ENCODE measurements at regions not wholly inside any gene's neighbourhood (a gene's known extent, or its start where the extent isn't known, plus 50 kb on each side); places are given as distances from the start of the nearest gene placed in this dataset.

DNA sequence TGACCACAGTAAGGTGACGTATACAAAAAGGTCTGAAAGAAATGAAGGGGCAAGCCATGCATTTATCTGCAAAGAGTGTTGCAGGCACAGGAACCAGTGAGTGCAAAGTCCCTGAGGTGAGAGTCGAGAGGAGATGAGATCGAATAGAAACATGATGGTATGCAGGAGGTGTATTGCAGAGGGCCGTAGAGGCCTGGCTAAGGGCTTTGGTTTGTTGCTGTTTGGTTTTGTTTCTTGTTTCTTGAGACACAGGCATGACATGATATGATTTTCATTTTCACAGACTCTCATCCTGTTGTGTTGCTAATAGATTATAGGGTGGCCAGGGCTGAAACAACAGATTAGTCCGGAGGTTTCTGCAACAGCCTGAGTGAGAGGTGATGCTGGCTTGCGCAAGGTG, 80.4 kb downstream of the HSPH1 start:
- DNase-seq: no peak

DNA sequence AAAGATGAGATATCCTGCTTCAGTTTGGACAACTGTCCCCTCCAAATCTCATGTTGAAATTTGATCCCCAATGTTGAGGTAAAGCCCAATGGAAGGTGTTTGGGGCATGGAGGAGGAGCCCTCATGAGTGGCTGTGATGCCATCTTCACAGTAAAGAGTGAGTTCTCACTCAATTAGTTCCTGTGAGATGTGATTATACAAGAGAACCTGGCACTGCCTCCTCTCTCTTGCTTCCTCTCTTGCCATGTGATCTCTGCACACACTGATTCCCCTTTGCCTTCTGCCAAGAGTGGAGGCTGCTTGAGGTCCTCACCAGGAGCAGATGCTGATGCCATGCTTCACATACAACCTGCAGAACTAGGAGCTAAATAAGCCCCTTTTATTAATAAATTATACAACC, 86.9 kb downstream of the HSPH1 start:
- DNase-seq: no peak

DNA sequence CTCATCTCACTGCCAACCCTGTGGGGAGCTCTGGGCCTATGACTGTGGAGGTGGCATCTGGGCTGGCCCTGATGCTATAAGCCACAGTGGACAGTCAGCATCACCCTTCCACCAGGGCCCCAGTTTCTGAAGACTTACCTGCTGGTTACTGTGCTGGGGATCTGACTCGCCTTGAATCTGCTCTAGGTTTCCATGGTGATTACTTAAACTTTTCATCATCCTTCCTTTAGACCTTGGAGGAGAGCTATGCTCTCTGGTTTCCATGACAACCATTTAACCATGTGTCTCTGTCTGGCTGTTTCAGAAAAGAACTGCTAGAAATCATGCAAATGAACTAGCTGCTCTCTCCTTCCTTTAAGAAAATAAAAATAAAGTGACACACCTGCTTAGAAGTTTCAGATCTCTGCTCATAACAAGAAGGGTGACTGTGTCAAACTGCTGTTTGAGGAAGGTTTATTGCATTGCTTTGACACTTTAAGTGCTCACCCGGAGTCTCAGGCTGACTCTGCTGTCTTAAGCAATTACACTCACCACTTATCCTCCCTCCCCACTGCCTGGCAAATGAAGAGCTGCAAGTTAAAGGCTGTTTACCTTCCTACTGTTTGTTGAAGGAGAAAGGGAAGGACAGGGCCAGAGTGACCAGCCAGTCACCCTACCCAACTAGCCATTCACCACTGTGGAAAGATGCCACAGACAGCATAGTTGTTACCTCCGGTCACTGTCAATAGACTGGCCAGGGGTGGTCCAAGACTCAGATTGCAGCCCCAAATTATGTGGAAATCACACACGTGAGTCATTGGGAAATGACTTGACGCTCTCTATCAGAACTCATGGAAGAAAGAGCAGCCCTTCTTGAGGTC, 87.6 kb downstream of the HSPH1 start:
- DNase-seq: no peak

DNA sequence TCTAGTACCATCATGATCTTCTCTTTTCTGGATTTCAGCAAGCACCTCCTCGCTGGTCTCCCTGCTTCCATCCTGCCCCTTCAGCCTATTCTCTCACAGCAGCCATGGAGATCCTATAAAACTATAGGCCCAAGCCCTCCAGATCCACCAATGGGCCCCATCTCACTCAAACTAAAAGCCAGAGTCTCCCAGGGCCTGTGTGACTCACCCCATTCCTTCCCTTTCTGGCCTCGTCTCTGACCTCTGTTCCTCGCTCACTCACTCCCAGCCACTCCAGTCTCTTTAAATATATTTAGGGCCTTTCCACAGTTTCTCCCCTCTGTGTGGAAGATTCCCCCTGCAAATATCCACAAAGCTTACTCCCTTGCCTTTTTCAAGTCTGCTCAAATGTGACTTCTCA, 89.7 kb downstream of the HSPH1 start:
- no peak for DNase-seq

DNA sequence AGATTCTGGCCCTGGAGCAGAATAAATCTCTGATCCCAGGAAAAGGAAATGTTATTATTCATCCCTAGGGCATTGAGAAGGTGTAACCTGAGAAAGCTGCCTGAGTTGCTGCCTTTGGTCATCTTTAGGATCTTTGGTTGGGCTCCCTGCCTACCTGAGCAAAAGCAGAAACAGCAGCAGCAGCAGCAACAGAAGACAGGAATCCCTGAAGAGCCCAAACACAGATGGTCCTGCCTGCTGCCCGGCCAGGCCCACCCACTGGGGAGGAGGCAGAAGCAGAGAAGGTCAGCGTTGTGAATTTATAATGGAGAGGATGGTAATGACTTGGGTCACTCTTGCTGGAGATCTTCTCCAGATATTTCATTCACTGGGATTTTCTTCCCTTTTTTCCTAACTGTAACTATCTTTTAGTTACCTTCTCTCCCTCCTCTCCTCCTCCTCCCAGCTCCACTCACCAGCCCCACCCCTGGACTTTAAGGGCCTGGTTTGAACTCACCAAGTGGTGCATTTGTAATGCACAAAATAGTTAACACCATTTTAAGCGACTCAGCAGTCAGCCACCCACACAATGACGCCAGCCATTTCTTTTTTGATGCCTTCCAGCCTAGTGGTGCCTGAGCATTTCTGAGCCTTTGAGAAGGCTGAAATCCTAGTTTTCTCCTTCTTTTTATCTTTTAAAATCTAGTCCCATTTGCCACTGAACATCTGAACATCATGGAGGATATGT, 91.7 kb downstream of the HSPH1 start:
- DNase-seq: no peak

DNA sequence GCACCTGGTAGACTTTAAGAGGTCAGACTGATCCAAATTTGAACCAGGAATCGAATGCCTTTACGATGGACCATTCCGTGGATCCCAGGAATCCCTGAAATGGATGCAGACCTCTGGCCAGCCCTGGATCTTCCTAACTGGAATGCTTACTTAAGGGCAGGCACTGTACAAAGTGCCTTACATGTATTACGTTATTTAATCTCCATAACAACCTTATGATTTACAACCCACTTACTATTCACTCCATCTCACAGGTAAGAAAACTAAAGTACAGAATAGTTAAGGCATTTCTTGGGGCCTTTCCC, 93.6 kb downstream of the HSPH1 start:
- no peak for DNase-seq

DNA sequence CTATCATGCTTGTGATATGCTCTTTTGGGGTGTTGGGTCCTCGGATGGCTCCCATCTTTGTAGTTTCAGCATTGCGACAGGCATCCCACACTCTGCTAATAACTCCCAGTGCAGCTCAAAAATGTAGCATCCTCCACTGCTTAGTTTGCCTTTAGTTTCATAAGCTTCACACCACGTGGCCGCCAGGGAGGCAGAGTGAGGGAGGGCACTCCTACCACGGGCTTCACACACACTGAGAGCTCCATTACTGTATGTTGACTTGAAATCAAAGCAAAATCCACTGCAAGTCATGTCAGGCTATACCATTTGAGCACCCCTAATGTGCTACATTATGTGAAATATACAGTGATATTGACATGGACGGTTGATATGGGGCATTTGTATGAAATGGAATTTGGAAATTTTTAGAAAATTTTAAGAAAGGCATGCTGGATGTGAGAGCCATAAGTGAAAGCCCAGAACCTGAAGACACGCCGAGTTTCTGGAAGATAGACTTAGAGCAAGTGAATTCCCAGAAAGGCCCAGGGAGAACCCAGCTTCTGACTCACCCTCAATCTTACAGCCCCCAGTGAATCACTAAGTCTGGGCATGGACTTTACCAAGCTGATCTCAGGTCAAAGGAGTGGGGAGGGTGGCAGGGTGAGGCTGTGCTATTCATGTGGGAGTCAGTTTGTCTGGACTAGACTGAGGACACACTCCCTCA, 94.1 kb downstream of the HSPH1 start:
- DNase-seq: no peak

DNA sequence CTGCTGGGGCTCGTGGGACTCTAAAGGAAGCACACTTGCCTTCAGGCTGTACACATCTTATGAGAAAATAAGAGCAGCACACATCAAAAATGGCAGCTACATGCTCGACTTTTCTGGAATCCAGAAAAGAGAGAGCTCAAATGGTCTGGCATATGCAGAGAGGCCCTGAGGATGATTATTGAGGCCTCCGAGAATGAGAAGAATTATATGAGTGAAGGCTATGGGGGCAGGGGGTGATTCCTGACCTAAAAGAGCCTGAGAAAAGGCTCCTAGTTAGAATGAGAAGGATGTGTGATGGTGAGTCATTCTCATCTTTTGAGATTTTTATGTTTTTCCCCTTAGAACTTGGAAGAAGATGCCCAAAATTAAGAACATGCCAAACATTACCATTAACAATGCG, 97.1 kb downstream of the HSPH1 start:
- no peak for DNase-seq

DNA sequence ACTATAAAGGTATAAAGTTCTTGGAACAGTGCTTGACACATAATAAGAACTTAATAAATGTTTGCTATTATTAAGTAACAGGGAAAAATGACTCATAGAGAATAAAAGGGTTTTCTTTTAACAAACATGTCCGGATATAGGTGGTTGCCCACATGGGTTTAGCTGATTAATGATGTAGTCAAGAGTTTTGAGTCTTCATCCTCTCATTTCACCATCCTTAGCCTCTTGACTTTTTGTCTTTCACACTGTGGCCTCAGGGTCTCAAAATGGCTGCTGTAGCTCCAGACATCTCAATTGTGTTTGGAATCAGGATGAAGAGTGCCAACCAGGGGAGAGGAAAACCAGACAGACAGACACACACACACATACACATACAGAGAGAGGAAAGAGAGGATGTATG, 97.9 kb downstream of the HSPH1 start:
- DNase-seq: no peak

DNA sequence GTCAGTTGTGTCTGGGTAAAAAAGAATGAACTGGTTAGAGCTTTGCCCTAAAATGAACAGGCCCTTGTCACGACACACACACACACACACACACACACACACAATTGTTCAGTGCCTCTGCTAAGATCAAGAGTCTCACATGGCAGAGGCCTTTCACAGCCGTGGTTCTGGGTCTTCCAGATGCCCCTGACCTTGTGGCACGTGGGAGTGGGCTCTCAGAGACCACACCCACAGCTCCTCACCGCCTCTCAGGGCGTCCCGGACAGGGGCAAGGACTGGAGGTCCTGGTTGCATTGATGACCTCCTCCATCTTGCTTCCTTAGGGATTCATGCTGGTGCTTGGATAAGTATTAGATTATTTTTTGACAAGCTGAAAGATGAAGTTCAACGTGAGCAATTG, 101.0 kb downstream of the HSPH1 start:
- no peak for DNase-seq

DNA sequence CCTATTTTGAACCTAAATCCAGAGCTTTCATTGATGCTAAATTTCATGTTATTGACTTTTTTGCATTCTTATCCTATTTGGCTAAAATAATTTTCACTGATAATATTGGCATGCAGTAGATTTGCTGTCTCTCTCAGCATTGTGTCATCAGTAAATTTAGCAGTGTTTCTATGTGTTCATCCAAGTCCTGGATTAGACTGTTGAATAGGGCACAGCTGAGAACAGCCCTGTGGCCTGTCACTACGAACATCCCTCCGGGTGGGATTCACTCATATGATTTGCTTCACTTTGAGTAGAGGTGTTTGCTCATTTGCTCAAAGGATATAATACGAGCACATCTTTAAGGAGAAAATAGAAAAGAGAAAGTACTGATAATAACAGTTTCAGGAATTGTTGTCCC, 101.5 kb downstream of the HSPH1 start:
- no peak for DNase-seq

DNA sequence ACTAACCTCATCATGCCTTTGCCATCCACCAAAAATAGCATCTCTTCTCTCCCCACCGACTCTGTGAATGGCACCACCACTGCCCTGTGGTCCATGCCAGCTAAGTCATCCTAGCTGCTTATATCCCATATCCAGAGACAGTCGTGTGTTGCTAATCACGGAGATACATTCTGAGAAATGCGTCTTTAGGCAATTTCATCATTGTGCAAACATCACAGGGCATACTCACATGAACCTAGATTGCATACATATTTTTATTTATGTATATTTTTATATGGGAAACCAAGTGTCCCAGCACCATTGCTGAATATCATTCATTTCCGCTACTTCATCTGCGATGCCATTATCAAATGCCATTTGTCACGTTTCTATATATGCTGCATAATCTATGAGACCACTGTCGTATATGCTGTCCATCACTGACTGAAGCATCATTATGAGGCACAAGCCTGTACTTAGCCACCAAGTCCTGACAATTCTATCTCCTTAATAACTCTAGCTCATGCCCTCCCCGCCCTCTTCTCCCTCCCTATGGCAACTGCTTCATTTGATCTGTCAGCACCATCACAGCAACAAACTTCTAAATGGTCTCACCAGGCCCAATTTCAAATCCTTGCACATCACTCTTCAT, 104.2 kb downstream of the HSPH1 start:
- DNase-seq: no peak

DNA sequence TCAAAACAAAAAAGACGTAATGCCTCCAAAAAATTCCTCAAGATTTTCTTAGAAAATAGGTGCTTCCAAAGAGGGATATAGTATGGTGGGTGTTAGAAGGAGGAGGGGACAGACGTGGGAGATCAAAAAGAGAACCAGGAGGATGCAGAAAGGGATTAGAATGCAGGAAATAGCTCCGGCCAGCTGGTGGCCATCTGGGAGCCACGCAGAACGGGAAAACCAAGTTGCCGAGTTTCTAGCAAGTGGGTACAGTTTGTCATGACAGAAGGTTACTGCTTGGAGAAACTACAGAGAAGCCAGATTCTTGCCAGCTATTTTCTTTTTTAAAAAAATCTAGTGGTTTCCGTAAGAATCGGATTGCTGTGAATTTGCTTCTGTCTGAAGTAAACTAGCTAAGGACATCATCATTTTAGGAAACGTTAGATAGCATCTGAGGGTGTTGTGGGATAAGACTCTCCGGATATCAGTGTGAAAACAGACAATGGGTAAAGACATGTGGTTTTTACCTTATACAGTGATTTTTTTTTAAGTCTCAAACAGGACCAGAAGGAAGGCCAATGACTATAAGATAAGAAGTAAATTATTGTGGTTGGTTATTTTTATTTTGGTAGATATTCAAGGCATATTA, 104.9 kb downstream of the HSPH1 start:
- DNase-seq: no peak

DNA sequence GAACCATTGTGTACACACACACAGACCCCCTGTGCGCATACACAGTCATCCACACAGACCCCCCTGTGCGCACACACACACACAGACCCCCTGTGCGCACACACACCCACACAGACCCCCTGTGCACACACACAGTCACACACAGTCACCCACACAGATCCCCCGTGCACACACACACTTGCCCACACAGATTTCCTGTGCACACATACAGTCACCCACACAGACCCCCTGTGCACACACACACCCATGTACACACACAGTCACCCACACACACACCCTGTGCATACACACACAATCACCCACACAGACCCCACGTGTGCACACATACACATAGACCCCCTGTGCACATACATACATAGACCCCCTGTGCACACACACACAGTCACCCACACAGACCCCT, 106.1 kb downstream of the HSPH1 start:
- DNase-seq: no peak

DNA sequence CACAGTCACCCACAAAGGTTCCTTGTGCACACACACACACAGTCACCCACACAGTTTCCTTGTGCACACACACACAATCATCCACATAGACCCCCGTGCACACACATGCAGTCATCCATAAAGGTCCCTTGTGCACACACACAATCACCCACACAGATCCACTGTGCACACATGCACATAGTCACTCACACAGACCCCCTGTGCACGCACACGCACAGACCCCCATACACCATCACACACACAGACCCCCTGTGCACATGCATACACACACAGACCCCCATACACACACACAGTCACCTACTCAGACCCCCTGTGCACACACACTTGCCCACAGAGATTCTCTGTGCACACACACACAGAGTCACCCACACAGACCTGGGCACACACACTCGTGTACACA, 107.1 kb downstream of the HSPH1 start:
- DNase-seq: no peak

DNA sequence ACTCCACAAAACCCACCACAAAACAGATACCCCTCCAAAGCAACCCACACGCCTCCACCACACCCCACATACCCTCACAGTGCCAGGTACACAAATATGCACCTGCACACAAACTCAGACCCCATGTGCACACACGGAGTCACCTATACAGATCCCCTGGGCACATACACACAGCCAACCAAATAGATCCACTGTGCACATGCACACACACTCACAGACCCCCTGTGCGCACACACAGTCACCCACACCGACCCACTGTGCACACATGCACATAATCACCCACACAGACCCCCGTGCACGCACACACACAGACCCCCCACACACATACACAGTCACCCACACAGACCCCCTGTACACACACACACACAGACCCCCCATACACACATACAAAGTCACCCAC, 107.8 kb downstream of the HSPH1 start:
- no peak for DNase-seq

DNA sequence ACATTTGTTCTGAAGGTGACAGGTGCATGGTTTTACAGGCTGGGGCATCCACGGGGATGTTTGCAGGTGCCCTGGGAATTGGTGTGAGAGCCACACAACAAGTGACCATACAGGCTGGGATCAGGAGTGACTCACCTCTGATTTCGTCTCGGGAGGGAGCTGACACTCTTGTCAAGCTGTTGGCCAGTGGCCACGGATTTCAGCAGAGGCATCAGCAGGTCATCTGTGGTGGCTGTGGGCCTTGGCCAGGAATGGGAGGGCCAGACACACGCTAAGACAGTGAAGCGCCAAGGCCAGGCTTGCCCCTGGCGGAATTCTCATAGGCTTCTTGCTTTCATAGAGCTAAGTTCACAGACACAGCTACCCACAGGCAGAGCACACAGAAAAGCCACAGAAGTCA, 108.6 kb downstream of the HSPH1 start:
- no peak for DNase-seq

DNA sequence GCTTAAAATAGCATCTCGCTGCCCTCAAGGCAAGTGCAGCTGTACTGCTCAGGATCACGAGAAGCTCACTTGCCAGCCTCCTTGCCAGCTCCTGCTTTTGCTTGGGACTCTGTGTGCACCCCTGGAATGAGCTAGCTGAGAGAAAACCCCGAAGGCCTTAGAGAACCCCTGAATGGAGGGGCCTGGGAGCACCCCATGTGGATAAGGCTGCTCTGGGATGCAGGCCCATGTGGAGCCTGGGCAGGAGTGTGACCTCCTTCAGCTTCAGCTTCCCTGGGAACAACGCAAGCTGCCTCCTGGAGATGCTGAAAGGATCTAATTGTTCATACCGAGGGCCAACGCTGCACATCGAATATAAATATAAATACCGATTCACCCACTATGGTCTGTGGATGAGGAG, 109.2 kb downstream of the HSPH1 start:
- DNase-seq: no peak

DNA sequence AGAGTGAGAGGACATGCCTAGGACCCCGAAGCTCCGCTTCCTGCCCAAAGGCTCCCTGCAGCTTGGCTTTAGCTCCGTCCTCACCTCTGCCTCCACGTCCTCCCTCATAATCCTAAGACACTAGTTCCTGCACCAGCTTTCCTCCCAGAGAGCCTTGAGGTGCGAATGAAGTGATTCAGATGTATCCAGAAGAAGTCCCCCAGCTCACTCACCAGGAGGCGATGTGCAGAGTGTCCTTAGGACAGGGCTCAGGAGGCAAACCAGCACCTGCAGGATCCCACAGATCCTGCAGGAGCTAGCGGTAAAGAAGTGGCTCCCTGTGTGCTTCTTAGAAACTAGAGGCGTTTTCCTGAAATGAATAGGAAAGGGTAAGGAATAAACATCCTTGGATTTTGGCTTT, 109.7 kb downstream of the HSPH1 start:
- DNase-seq: no peak

DNA sequence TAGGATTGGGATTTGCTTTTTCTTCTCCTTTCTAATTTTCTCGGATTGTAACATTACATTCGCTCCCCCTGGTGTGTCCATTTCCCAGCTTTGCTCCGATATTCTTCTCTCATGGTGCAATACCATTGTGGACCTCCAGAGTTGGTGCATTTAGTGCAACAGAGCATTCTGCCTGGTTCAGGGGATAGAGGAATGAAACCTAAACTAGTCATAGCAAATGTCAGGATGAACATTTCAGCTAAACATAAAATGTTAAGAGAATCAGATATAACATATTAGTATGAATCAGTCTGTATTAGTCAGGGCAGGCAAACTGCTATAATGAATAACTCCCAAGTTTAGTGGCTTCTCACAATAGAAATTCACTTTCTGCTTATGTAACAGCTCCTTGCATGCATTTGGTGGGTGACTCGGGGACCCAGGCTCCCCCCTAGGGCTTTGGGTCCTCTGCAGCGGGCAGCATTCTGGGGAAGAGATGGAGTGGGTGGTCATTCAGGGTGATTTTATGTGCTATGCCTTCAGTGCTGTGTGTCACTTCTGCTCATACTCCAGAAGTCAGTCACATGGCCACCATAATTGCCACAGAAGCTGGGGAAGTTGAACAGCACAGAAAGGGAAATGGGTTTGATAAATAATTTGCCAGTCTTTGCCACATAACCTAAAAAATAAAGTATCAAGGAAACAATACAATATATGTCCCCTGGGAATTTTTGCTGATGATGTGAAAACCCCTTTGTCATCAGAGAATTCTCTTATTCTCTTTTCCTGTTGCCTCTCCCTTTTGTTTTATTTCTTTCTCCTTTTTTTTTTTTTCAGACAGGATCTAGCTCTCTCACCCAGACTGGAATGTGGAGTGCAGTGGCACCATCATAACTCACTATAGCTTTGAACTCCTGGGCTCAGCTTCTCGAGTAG, 111.0 kb downstream of the HSPH1 start:
- DNase-seq: peak; percentile 86

DNA sequence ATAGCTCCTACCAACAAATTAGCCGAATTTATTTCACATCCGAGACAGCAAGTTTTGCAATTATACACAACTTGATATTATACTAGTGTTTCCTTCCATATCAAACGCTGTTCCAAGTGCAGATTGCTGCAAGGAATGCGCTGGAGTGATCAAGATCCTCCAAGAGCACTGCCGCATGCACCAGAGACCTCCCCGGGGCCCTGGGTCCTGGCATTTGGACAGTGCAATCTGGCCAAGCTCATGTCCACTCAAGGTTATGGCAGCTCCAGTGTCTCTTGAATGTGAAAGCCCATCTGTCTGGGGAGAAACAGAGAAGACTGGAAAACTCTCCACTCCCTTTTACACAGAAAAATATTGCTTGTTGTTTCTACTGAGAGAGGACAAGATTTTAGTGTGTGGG, 111.9 kb downstream of the HSPH1 start:
- no peak for DNase-seq

DNA sequence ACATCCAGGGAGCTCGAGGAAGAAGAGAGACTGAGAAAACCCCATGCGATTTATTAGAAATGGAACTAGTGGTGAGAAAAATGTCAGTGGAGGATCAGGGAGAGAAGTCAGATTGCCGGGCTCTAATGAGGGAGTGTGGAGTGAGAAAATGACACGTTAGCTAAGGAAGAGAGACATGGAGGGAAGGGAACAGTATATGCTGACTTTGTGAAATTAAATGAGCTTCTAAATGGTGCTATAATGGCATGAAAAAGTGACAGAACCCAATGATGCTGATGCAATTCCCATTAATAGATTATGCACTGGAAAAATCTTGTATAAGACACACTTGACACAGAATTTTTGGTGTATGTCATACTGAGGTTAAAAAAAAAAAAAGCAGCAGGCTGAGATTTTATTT, 112.6 kb downstream of the HSPH1 start:
- no peak for DNase-seq

Data from inflammatory macrophage treated with lipopolysaccharide for 4 hours (primary cell).